MM.1S (cell line): ENCODE measurements at regions not wholly inside any gene's neighbourhood (a gene's known extent, or its start where the extent isn't known, plus 50 kb on each side); places are given as distances from the start of the nearest gene placed in this dataset.

Source experiments
- DNase-seq: peaks from one replicate; pipeline ENCODE4 v3.0.0-alpha.2; 2015
- H2AFZ ChIP-seq: fragments of 300-600 bp; sonication (generic); 2 replicates; pipeline ENCODE4 v1.6.0; 2016; ENCODE audit warnings: antibody characterized with exemption, low read length
- H3F3A ChIP-seq: fragments of 300-600 bp; sonication (generic); 2 replicates; pipeline ENCODE4 v1.6.1; 2016; ENCODE audit warnings: mild to moderate bottlenecking, antibody characterized with exemption, low read length, moderate library complexity, mixed read lengths; ENCODE audit not compliant: insufficient read depth
- H3K27ac ChIP-seq: fragments of 300-600 bp; sonication (generic); 2 replicates; pipeline ENCODE4 v1.5.1; 2016; ENCODE audit warnings: mild to moderate bottlenecking, low read length
- H3K27me3 ChIP-seq: fragments of 300-600 bp; sonication (generic); replicated peaks from 2 replicates; pipeline ENCODE4 v1.6.0; 2016; ENCODE audit warnings: low read length; ENCODE audit not compliant: insufficient read depth
- H3K36me3 ChIP-seq: fragments of 300-600 bp; sonication (generic); replicated peaks from 2 replicates; pipeline ENCODE4 v1.6.1; 2016; ENCODE audit warnings: mild to moderate bottlenecking, low read length, mixed read lengths; ENCODE audit not compliant: insufficient read depth
- H3K4me1 ChIP-seq: fragments of 300-600 bp; sonication (generic); 2 replicates; pipeline ENCODE4 v1.6.1; 2016; ENCODE audit warnings: low read length, mixed read lengths
- H3K4me2 ChIP-seq: fragments of 300-600 bp; sonication (generic); 2 replicates; pipeline ENCODE4 v1.6.0; 2016; ENCODE audit warnings: low read depth, low read length
- H3K4me3 ChIP-seq: fragments of 300-600 bp; sonication (generic); 2 replicates; pipeline ENCODE4 v1.5.1; 2016; ENCODE audit warnings: low read length, mixed read lengths
- H3K79me2 ChIP-seq: fragments of 300-600 bp; sonication (generic); 2 replicates; pipeline ENCODE4 v1.6.1; 2016; ENCODE audit warnings: mixed run types, low read length, mixed read lengths
- H3K9ac ChIP-seq: fragments of 300-600 bp; sonication (generic); 2 replicates; pipeline ENCODE4 v1.6.1; 2016; ENCODE audit warnings: low read length, mixed read lengths
- H3K9me2 ChIP-seq: fragments of 300-600 bp; sonication (generic); replicated peaks from 2 replicates; pipeline ENCODE4 v1.6.1; 2016; ENCODE audit warnings: mild to moderate bottlenecking, low read length, mixed read lengths; ENCODE audit not compliant: insufficient read depth
- H3K9me3 ChIP-seq: fragments of 300-600 bp; sonication (generic); replicated peaks from 2 replicates; pipeline ENCODE4 v1.6.1; 2016; ENCODE audit warnings: mild to moderate bottlenecking, low read length, mixed read lengths; ENCODE audit not compliant: insufficient read depth
- H4K20me1 ChIP-seq: fragments of 300-600 bp; sonication (generic); 2 replicates; pipeline ENCODE4 v1.6.1; 2016; ENCODE audit warnings: mild to moderate bottlenecking, low read length, moderate library complexity, mixed read lengths; ENCODE audit not compliant: insufficient read depth
- CTCF ChIP-seq: fragments of 300-600 bp; sonication (generic); IDR thresholded peaks from 2 replicates; pipeline ENCODE4 v1.5.1; 2016; ENCODE audit warnings: antibody characterized with exemption, low read length, mixed read lengths
- EZH2 ChIP-seq: fragments of 300-600 bp; sonication (generic); optimal IDR thresholded peaks from 2 replicates; pipeline ENCODE3; 2017; ENCODE audit warnings: low read depth, mild to moderate bottlenecking, antibody characterized with exemption, low read length, mixed read lengths
- EZH2phosphoT487 ChIP-seq: fragments of 300-600 bp; sonication (generic); IDR thresholded peaks from 2 replicates; pipeline ENCODE4 v1.6.1; 2018; ENCODE audit warnings: antibody characterized with exemption, low read length

- Histone ChIP-seq H3K9ac (no peak overlapping the region), H3K4me1 (no peaks in the 10 kb centered on the region), H3K4me2 (no peak overlapping the region), H2AFZ (no peak overlapping the region), H3K27me3 (no peaks in the 10 kb centered on the region), H3K4me3 (no peak overlapping the region), H3K9me2 (no peaks in the 10 kb centered on the region), H3F3A (no peaks in the 10 kb centered on the region), H4K20me1 (no peaks in the 10 kb centered on the region), H3K36me3 (no peaks in the 10 kb centered on the region), H3K9me3 (no peaks in the 10 kb centered on the region), H3K79me2 (no peaks in the 10 kb centered on the region), H3K27ac (no peak overlapping the region)
- no peak for DNase-seq
- TF ChIP-seq EZH2phosphoT487 (no peak), EZH2 (no peak), CTCF (no peak)
Measured at GRCh38 chr12:14272956-14273912, 92.2 kb upstream of the ATF7IP start.

- no peak overlapping the region for H3K4me2 ChIP-seq
- DNase-seq: no peak
- H2AFZ ChIP-seq: no peak overlapping the region
- H3K4me3 ChIP-seq: no peak overlapping the region
- H3K27ac ChIP-seq: no peak overlapping the region
- no peaks in the 10 kb centered on the region; the same call in 1 of the 2 replicates for H3F3A ChIP-seq
- no peaks in the 10 kb centered on the region for H3K79me2 ChIP-seq
- no peaks in the 10 kb centered on the region for H3K4me1 ChIP-seq
- no peaks in the 10 kb centered on the region for H3K36me3 ChIP-seq
- H3K9ac ChIP-seq: no peak overlapping the region
- H4K20me1 ChIP-seq: no peaks in the 10 kb centered on the region
- no peaks in the 10 kb centered on the region for H3K9me3 ChIP-seq
- no peak for TF ChIP-seq EZH2
- TF ChIP-seq CTCF: no peak
- TF ChIP-seq EZH2phosphoT487: no peak
- H3K9me2 ChIP-seq: no peaks in the 10 kb centered on the region
- no peaks in the 10 kb centered on the region for H3K27me3 ChIP-seq
Measured at GRCh38 chr12:14273913-14274311, 91.6 kb upstream of the ATF7IP start.

DNA sequence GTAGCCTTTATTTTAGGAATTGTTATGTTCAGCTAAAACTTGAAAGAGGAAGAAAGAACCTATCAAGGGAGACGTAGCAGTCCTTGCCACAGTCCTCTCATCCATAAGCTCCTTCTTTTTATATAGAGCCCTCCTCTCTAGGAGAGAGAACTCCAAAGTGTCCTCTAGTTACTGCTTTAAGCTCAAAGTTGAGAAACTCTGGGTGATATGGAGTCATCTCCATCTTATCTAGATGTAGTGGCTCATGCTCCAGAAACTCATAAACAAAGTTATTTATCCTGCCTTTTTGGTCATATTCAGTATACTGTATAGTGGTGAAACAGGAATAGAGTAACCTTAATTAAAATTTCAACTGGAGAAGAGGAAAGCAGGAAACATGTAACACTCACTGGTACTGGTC, 90.4 kb upstream of the ATF7IP start:
- H3K4me1 ChIP-seq: no peaks in the 10 kb centered on the region
- no peaks in the 10 kb centered on the region for H3K36me3 ChIP-seq
- H3K27ac ChIP-seq: no peak overlapping the region
- DNase-seq: no peak
- no peak overlapping the region for H3K4me3 ChIP-seq
- TF ChIP-seq EZH2 (no peak), CTCF (no peak), EZH2phosphoT487 (no peak)
- no peaks in the 10 kb centered on the region for H3K9me2 ChIP-seq
- no peaks in the 10 kb centered on the region for H3K9me3 ChIP-seq
- no peak overlapping the region for H3K4me2 ChIP-seq
- H3F3A ChIP-seq: no peaks in the 10 kb centered on the region; the same call in 1 of the 2 replicates
- H3K9ac ChIP-seq: no peak overlapping the region
- H4K20me1 ChIP-seq: no peaks in the 10 kb centered on the region
- H3K79me2 ChIP-seq: no peaks in the 10 kb centered on the region
- H3K27me3 ChIP-seq: no peaks in the 10 kb centered on the region
- no peak overlapping the region for H2AFZ ChIP-seq
